ENCODE measurements at regions not wholly inside any gene's neighbourhood (a gene's known extent, or its start where the extent isn't known, plus 50 kb on each side); places are given as distances from the start of the nearest gene placed in this dataset.
A peak's percentile ranks its signal among the peaks of the same experiment; 100 is the strongest.

- H3K27ac ChIP-seq: peak overlapping the region; percentile 67
- no peaks in the 10 kb centered on the region for H3K27me3 ChIP-seq
- peaks cover 16% of the 10 kb centered on the region for H3K4me1 ChIP-seq
- H3K4me3 ChIP-seq: peak overlapping the region; percentile 34
- H3K9me3 ChIP-seq: no peaks in the 10 kb centered on the region
- intact Hi-C loops (cut with DNase I): no loop called here
- ATAC-seq (no peak), DNase-seq (no peak)
- TF ChIP-seq CTCF (IDR thresholded peaks at IDR 0.05): no peak
- H3K36me3 ChIP-seq: no peaks in the 10 kb centered on the region
Measured at GRCh38 chr7:17142831-17143541, 155.5 kb upstream of the AHR start.

- H3K27me3 ChIP-seq: no peaks in the 10 kb centered on the region
- H3K36me3 ChIP-seq: no peaks in the 10 kb centered on the region
- no peak overlapping the region for H3K4me3 ChIP-seq
- DNase-seq (no peak), ATAC-seq (peak; percentile 43)
- no peak for TF ChIP-seq CTCF (IDR thresholded peaks at IDR 0.05)
- intact Hi-C loops (cut with DNase I): no loop called here
- no peaks in the 10 kb centered on the region for H3K9me3 ChIP-seq
- H3K27ac ChIP-seq: no peak overlapping the region
- H3K4me1 ChIP-seq: peaks cover 16% of the 10 kb centered on the region
Measured at GRCh38 chr7:17144322-17144721, 154.1 kb upstream of the AHR start.

- H3K27ac ChIP-seq: no peak overlapping the region
- H3K4me3 ChIP-seq: no peak overlapping the region
- intact Hi-C loops (cut with DNase I): no loop called here
- H3K9me3 ChIP-seq: no peaks in the 10 kb centered on the region
- no peaks in the 10 kb centered on the region for H3K27me3 ChIP-seq
- DNase-seq (no peak), ATAC-seq (no peak)
- TF ChIP-seq CTCF (IDR thresholded peaks at IDR 0.05): no peak
- H3K36me3 ChIP-seq: no peaks in the 10 kb centered on the region
- H3K4me1 ChIP-seq: peaks cover 16% of the 10 kb centered on the region
Measured at GRCh38 chr7:17146621-17147020, 151.8 kb upstream of the AHR start.

DNA sequence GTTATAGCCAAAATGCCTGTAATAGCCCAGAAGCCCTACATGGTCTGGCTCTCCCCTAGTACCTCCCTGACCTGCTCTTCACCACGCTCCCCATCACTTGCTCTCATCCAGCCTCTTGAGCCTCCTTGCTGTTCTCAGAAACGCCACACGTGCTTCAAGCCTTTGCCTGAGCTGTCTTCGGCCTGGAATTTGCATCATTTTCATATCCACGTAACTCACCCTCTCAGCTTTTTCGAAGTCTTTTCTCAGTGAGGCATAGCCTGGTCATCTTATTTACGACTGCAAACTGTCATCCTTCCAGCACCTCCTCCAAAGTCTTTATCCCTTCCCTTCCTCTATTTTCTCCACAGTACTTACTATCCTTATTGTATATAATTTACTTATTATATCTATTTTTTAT is 151.0 kb upstream of the AHR start:
- H3K4me3 ChIP-seq: no peak overlapping the region
- TF ChIP-seq CTCF (IDR thresholded peaks at IDR 0.05): no peak
- no peak overlapping the region for H3K27ac ChIP-seq
- intact Hi-C loops (cut with DNase I): no loop called here
- peaks cover 15% of the 10 kb centered on the region for H3K4me1 ChIP-seq
- no peaks in the 10 kb centered on the region for H3K27me3 ChIP-seq
- ATAC-seq: no peak
- H3K9me3 ChIP-seq: no peaks in the 10 kb centered on the region
- DNase-seq: no peak
- H3K36me3 ChIP-seq: no peaks in the 10 kb centered on the region

DNA sequence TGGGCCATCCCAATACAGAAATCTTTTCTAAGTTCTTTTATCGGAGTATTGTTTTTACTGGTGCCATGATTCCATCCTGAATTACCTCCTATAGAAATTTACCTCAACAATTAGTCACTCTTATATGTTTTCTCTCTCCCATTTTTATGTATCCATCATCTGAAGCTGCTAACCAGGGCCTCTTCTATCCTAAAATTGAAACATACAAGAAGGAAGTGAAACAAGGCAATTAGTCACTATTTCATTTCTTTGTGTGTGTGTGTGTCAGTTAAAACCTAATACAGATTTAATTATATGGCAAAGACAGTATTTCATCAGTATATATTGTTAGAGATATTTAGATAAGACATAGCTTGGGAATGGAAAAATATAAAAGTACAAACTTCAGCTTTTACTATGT is 148.4 kb upstream of the AHR start:
- Histone ChIP-seq H3K4me1 (no peaks in the 10 kb centered on the region), H3K27ac (no peak overlapping the region), H3K36me3 (no peaks in the 10 kb centered on the region), H3K27me3 (no peaks in the 10 kb centered on the region), H3K9me3 (no peaks in the 10 kb centered on the region), H3K4me3 (no peak overlapping the region)
- intact Hi-C loops (cut with DNase I): no loop called here
- no peak for TF ChIP-seq CTCF (IDR thresholded peaks at IDR 0.05)
- DNase-seq (no peak), ATAC-seq (no peak)

GRCh38 chr7:17152721-17153120 is 145.7 kb upstream of the AHR start:
- intact Hi-C loops (cut with DNase I): no loop called here
- Histone ChIP-seq H3K27me3 (no peaks in the 10 kb centered on the region), H3K36me3 (no peaks in the 10 kb centered on the region)

More at GRCh38 chr7:17152721-17153120, 145.7 kb upstream of the AHR start:
- Histone ChIP-seq H3K9me3 (no peaks in the 10 kb centered on the region), H3K4me3 (no peak overlapping the region), H3K27ac (no peak overlapping the region), H3K4me1 (no peaks in the 10 kb centered on the region)
- no peak for TF ChIP-seq CTCF (IDR thresholded peaks at IDR 0.05)
- peak; percentile 86 for ATAC-seq
- DNase-seq: no peak
